PC-3 (cell line): ENCODE measurements at regions not wholly inside any gene's neighbourhood (a gene's known extent, or its start where the extent isn't known, plus 50 kb on each side); places are given as distances from the start of the nearest gene placed in this dataset.

Experiments
- ATAC-seq: fragments of 200-7000 bp; cut with Tn5 transposase; 2 replicates; pipeline ENCODE4 v1.9.1; 2020; ENCODE audit warnings: mild to moderate bottlenecking, moderate library complexity
- BruUV-seq: library from RNA; stranded (reverse); fragments of 400-500 nt; replicated peaks from 2 replicates; lab custom pipeline; 2021; lab: Mats Ljungman, UMichigan
- CTCF ChIA-PET: fragments of 300-600 bp; sonication (Branson Sonifier 250); formaldehyde crosslinking; loops from one replicate; lab custom pipeline; 2022; ENCODE audit warnings: antibody characterized with exemption; lab: Charles Lee
- POLR2A ChIA-PET: fragments of 300-600 bp; sonication (Branson Sonifier 250); formaldehyde crosslinking; loops from one replicate; lab custom pipeline; 2022; ENCODE audit warnings: antibody characterized with exemption; ENCODE audit not compliant: unreplicated experiment; lab: Charles Lee
- DNase-seq: peaks from one replicate; pipeline ENCODE4 v3.0.0-alpha.2; 2015
- H2AFZ ChIP-seq: fragments of 300-600 bp; sonication (generic); 2 replicates; pipeline ENCODE4 v1.6.0; 2016; ENCODE audit warnings: antibody characterized with exemption, low read length
- H3F3A ChIP-seq: fragments of 300-600 bp; sonication (generic); one replicate; pipeline ENCODE4 v1.6.0; 2017; ENCODE audit warnings: antibody characterized with exemption, low read length, control low read depth, mild to moderate bottlenecking; ENCODE audit not compliant: unreplicated experiment
- H3K27ac ChIP-seq: fragments of 300-600 bp; sonication (generic); 2 replicates; pipeline ENCODE4 v1.5.1; 2016; ENCODE audit warnings: mild to moderate bottlenecking, low read length
- H3K27me3 ChIP-seq: fragments of 300-600 bp; sonication (generic); 2 replicates; pipeline ENCODE4 v1.6.1; 2016; ENCODE audit warnings: low read length, mixed read lengths
- H3K36me3 ChIP-seq: fragments of 300-600 bp; sonication (generic); 2 replicates; pipeline ENCODE4 v1.6.1; 2016; ENCODE audit warnings: low read depth, mixed run types, low read length, mixed read lengths
- H3K4me1 ChIP-seq: fragments of 300-600 bp; sonication (generic); 2 replicates; pipeline ENCODE4 v1.5.1; 2016; ENCODE audit warnings: low read length; ENCODE audit not compliant: insufficient read depth
- H3K4me2 ChIP-seq: fragments of 300-600 bp; sonication (generic); 2 replicates; pipeline ENCODE4 v1.6.0; 2016; ENCODE audit warnings: low read length
- H3K4me3 ChIP-seq: fragments of 300-600 bp; sonication (generic); 2 replicates; pipeline ENCODE4 v1.5.1; 2016; ENCODE audit warnings: mild to moderate bottlenecking, low read length, mixed read lengths
- H3K79me2 ChIP-seq: fragments of 300-600 bp; sonication (generic); 2 replicates; pipeline ENCODE4 v1.6.1; 2017; ENCODE audit warnings: low read length, mixed read lengths
- H3K9ac ChIP-seq: fragments of 300-600 bp; sonication (generic); 2 replicates; pipeline ENCODE4 v1.6.0; 2016; ENCODE audit warnings: mild to moderate bottlenecking, low read length
- H3K9me2 ChIP-seq: fragments of 300-600 bp; sonication (generic); replicated peaks from 2 replicates; pipeline ENCODE4 v1.6.1; 2016; ENCODE audit warnings: mixed run types, low read length, mixed read lengths
- H3K9me3 ChIP-seq: fragments of 300-600 bp; sonication (generic); 2 replicates; pipeline ENCODE4 v1.6.1; 2016; ENCODE audit warnings: low read length, mixed read lengths
- H4K20me1 ChIP-seq: fragments of 300-600 bp; sonication (generic); 2 replicates; pipeline ENCODE4 v1.6.1; 2016; ENCODE audit warnings: low read length, mixed read lengths
- CTCF ChIP-seq: fragments of 300-600 bp; sonication (generic); conservative IDR thresholded peaks from 2 replicates; pipeline ENCODE4 v1.5.1; 2017; ENCODE audit warnings: antibody characterized with exemption, low read depth, mild to moderate bottlenecking, low read length
- EZH2 ChIP-seq: fragments of 300-600 bp; sonication (generic); IDR thresholded peaks from one replicate; pipeline ENCODE4 v1.6.1; 2017; ENCODE audit warnings: antibody characterized with exemption, mild to moderate bottlenecking, low read length; ENCODE audit not compliant: unreplicated experiment
- EZH2phosphoT487 ChIP-seq: fragments of 300-600 bp; sonication (generic); IDR thresholded peaks from 2 replicates; pipeline ENCODE4 v1.6.1; 2018; ENCODE audit warnings: mild to moderate bottlenecking, antibody characterized with exemption, low read length, borderline replicate concordance
- intact Hi-C: fragments of 100-400 bp; cut with micrococcal nuclease; formaldehyde crosslinking; loops from 2 replicates; pipeline ENCODE4 v1.9.0; 2023

GRCh38 chr2:225318440-225318839 is 81.1 kb upstream of the NYAP2 start:
- Histone ChIP-seq H3K9me2 (0 out of 2 replicates have a peak, but pooled peaks cover 3% of the 10 kb centered on the region), H4K20me1 (no peaks in the 10 kb centered on the region), H3K9ac (no peak overlapping the region), H3F3A (no peaks in the 10 kb centered on the region), H3K4me3 (no peak overlapping the region), H3K27me3 (no peaks in the 10 kb centered on the region), H3K4me1 (no peaks in the 10 kb centered on the region), H3K4me2 (no peak overlapping the region), H3K9me3 (0 out of 2 replicates have a peak, but pooled peaks cover 21% of the 10 kb centered on the region), H3K27ac (no peak overlapping the region), H3K36me3 (no peaks in the 10 kb centered on the region), H2AFZ (no peak overlapping the region), H3K79me2 (no peaks in the 10 kb centered on the region)
- ChIA-PET POLR2A (no interaction called here), CTCF (no interaction called here)
- BruUV-seq, result no TSS peak
- intact Hi-C loops, result no loop called here
- ATAC-seq (no peak), DNase-seq (no peak)
- TF ChIP-seq EZH2 (no peak), EZH2phosphoT487 (no peak), CTCF (no peak)

GRCh38 chr2:225317186-225317585 is 82.3 kb upstream of the NYAP2 start:
- Histone ChIP-seq H3K36me3 (no peaks in the 10 kb centered on the region), H3K9me2 (0 out of 2 replicates have a peak, but pooled peaks cover 3% of the 10 kb centered on the region), H3K9me3 (0 out of 2 replicates have a peak, but pooled peaks cover 21% of the 10 kb centered on the region), H3K4me2 (no peak overlapping the region), H3K27ac (no peak overlapping the region), H2AFZ (no peak overlapping the region), H3F3A (no peaks in the 10 kb centered on the region), H3K79me2 (no peaks in the 10 kb centered on the region), H3K27me3 (no peaks in the 10 kb centered on the region), H3K4me3 (no peak overlapping the region), H4K20me1 (no peaks in the 10 kb centered on the region), H3K4me1 (no peaks in the 10 kb centered on the region), H3K9ac (no peak overlapping the region)
- no peak for TF ChIP-seq EZH2
- no peak for TF ChIP-seq EZH2phosphoT487
- TF ChIP-seq CTCF, result no peak
- ChIA-PET CTCF (no interaction called here), POLR2A (no interaction called here)
- intact Hi-C loops, result no loop called here
- ATAC-seq (no peak), DNase-seq (no peak)
- no TSS peak for BruUV-seq

- no peaks in the 10 kb centered on the region for H3K36me3 ChIP-seq
- no peak overlapping the region for H3K9ac ChIP-seq
- no peak for TF ChIP-seq EZH2
- TF ChIP-seq EZH2phosphoT487, result no peak
- no peaks in the 10 kb centered on the region for H4K20me1 ChIP-seq
- H3K27me3 ChIP-seq, result no peaks in the 10 kb centered on the region
- H3K9me2 ChIP-seq, result 0 out of 2 replicates have a peak, but pooled peaks cover 3% of the 10 kb centered on the region
- DNase-seq, result no peak
- no peaks in the 10 kb centered on the region for H3K4me1 ChIP-seq
- H3K79me2 ChIP-seq, result no peaks in the 10 kb centered on the region
- intact Hi-C loops, result no loop called here
- H3K4me2 ChIP-seq, result no peak overlapping the region
- CTCF ChIA-PET, result no interaction called here
- H3K4me3 ChIP-seq, result no peak overlapping the region
- no peak overlapping the region for H3K27ac ChIP-seq
- BruUV-seq, result no TSS peak
- ATAC-seq, result no peak
- POLR2A ChIA-PET, result no interaction called here
- no peak overlapping the region for H2AFZ ChIP-seq
- no peaks in the 10 kb centered on the region for H3K9me3 ChIP-seq
- H3F3A ChIP-seq, result no peaks in the 10 kb centered on the region
Measured at GRCh38 chr2:225310745-225311144, 88.8 kb upstream of the NYAP2 start.
